ENCODE measurements at regions not wholly inside any gene's neighbourhood (a gene's known extent, or its start where the extent isn't known, plus 50 kb on each side); places are given as distances from the start of the nearest gene placed in this dataset.

- H3K27me3 ChIP-seq = no peaks in the 10 kb centered on the region
- H3K27ac ChIP-seq = no peak overlapping the region
- ATAC-seq = no peak
- peaks cover 0 to 22% (median 0%) of the 10 kb centered on the region in 3 donors for H3K4me1 ChIP-seq
- H3K9me3 ChIP-seq = no peaks in the 10 kb centered on the region
- H3K36me3 ChIP-seq = no peaks in the 10 kb centered on the region
- 50 to 69% methylated on average over 7 to 9 of the region's 9 CpGs for WGBS, 2 donors (ENCODE audit: low coverage in 1 of 2)
- TF ChIP-seq CTCF (IDR thresholded peaks at IDR 0.05) = no peak
- H3K4me3 ChIP-seq = no peak overlapping the region
Measured at GRCh38 chr7:42687211-42688055, 224.4 kb downstream of the C7orf25 start.

- H3K9me3 ChIP-seq = no peaks in the 10 kb centered on the region
- TF ChIP-seq EP300 (IDR thresholded peaks at IDR 0.05) = no peak
- TF ChIP-seq POLR2AphosphoS5 (IDR thresholded peaks at IDR 0.05) = no peak
- TF ChIP-seq CTCF (IDR thresholded peaks at IDR 0.05) = no peak
- TF ChIP-seq POLR2A (IDR thresholded peaks at IDR 0.05) = no peak
- 41 to 71% methylated on average over 11 to 12 of the region's 12 CpGs for WGBS, 2 donors (ENCODE audit: low coverage in 1 of 2)
- H3K4me3 ChIP-seq = no peak overlapping the region
- peak overlapping the region in 2 of 4 donors; percentile 21 to 26 for H3K27ac ChIP-seq
- no peaks in the 10 kb centered on the region for H3K27me3 ChIP-seq
- H3K36me3 ChIP-seq = no peaks in the 10 kb centered on the region
- peaks cover 0 to 22% (median 0%) of the 10 kb centered on the region in 3 donors for H3K4me1 ChIP-seq
- ATAC-seq = no peak
Measured at GRCh38 chr7:42686594-42687156, 225.2 kb downstream of the C7orf25 start.

- no peaks in the 10 kb centered on the region for H3K27me3 ChIP-seq
- H3K27ac ChIP-seq = no peak overlapping the region
Measured at GRCh38 chr7:42685911-42686310, 226.0 kb downstream of the C7orf25 start.

GRCh38 chr7:42677751-42678699 lies 233.8 kb downstream of the C7orf25 start:
- peak overlapping the region in 3 of 4 donors; percentile 57 to 67 (median 65) for H3K27ac ChIP-seq
- peaks cover 0 to 26% (median 2%) of the 10 kb centered on the region in 3 donors for H3K4me1 ChIP-seq
- TF ChIP-seq CTCF (IDR thresholded peaks at IDR 0.05) (no peak), POLR2AphosphoS5 (IDR thresholded peaks at IDR 0.05) (peak; percentile 72), EP300 (IDR thresholded peaks at IDR 0.05) (no peak), POLR2A (IDR thresholded peaks at IDR 0.05) (no peak)
- no peak overlapping the region for H3K4me3 ChIP-seq
- H3K36me3 ChIP-seq = no peaks in the 10 kb centered on the region
- no peaks in the 10 kb centered on the region for H3K27me3 ChIP-seq
- ATAC-seq = peak; percentile 74
- 15 to 18% methylated on average over 3 of the region's 3 CpGs for WGBS, 2 donors (ENCODE audit: low coverage in 1 of 2)
- H3K9me3 ChIP-seq = peaks cover 0 to 4% (median 0%) of the 10 kb centered on the region in 3 donors

More at GRCh38 chr7:42685911-42686310, 226.0 kb downstream of the C7orf25 start:
- WGBS, 2 donors (ENCODE audit: low coverage in 1 of 2) = 71 to 72% methylated on average over 7 of the region's 9 CpGs
- TF ChIP-seq CTCF (IDR thresholded peaks at IDR 0.05) (no peak), POLR2AphosphoS5 (IDR thresholded peaks at IDR 0.05) (no peak), POLR2A (IDR thresholded peaks at IDR 0.05) (no peak), EP300 (IDR thresholded peaks at IDR 0.05) (no peak)
- H3K36me3 ChIP-seq = no peaks in the 10 kb centered on the region
- no peak for ATAC-seq
- no peaks in the 10 kb centered on the region for H3K9me3 ChIP-seq
- no peak overlapping the region for H3K4me3 ChIP-seq
- peaks cover 0 to 16% (median 0%) of the 10 kb centered on the region in 3 donors for H3K4me1 ChIP-seq

Measured in gastroesophageal sphincter (tissue), 4 donors.